SU-DHL-6 (cell line): ENCODE measurements at regions not wholly inside any gene's neighbourhood (a gene's known extent, or its start where the extent isn't known, plus 50 kb on each side); places are given as distances from the start of the nearest gene placed in this dataset.

Source experiments
- H2AFZ ChIP-seq: fragments of 200-600 bp; sonication (generic); 2 replicates; pipeline ENCODE4 v1.6.1; 2014; ENCODE audit warnings: low read depth, mild to moderate bottlenecking, moderate library complexity, mixed read lengths, antibody characterized with exemption, low read length; ENCODE audit not compliant: severe bottlenecking
- H3F3A ChIP-seq: fragments of 200-600 bp; shearing (Covaris generic); 2 replicates; pipeline ENCODE4 v1.6.0; 2016; ENCODE audit warnings: antibody characterized with exemption, mild to moderate bottlenecking; ENCODE audit not compliant: insufficient read depth
- H3K27ac ChIP-seq: fragments of 200-600 bp; sonication (generic); 2 replicates; pipeline ENCODE4 v1.5.1; 2016; ENCODE audit warnings: low read depth, mild to moderate bottlenecking, low read length, moderate library complexity, mixed read lengths
- H3K27me3 ChIP-seq: fragments of 200-600 bp; sonication (generic), shearing (Covaris generic); 2 replicates; pipeline ENCODE4 v1.6.0; 2014; ENCODE audit warnings: mild to moderate bottlenecking, low read length
- H3K36me3 ChIP-seq: fragments of 200-600 bp; sonication (generic); 2 replicates; pipeline ENCODE4 v1.6.1; 2014; ENCODE audit warnings: mild to moderate bottlenecking, low read length, mixed read lengths
- H3K4me2 ChIP-seq: fragments of 300-600, 200-600 bp; shearing (Covaris generic), sonication (generic); 2 replicates; pipeline ENCODE4 v1.6.0; 2014; ENCODE audit warnings: low read length, low read depth, mild to moderate bottlenecking; ENCODE audit not compliant: poor library complexity, severe bottlenecking
- H3K4me3 ChIP-seq: fragments of 200-600 bp; sonication (generic); 2 replicates; pipeline ENCODE4 v1.5.1; 2014; ENCODE audit warnings: antibody characterized with exemption, low read length, mild to moderate bottlenecking, mixed read lengths; ENCODE audit not compliant: insufficient read depth, poor library complexity, severe bottlenecking
- H3K79me2 ChIP-seq: fragments of 200-600 bp; sonication (generic); 2 replicates; pipeline ENCODE4 v1.6.1; 2014; ENCODE audit warnings: mild to moderate bottlenecking, low read length, moderate library complexity; ENCODE audit not compliant: insufficient read depth
- H3K9ac ChIP-seq: fragments of 200-600 bp; sonication (generic); 2 replicates; pipeline ENCODE4 v1.7.0; 2014; ENCODE audit warnings: mild to moderate bottlenecking, low read length
- H3K9me2 ChIP-seq: fragments of 200-600 bp; sonication (generic); replicated peaks from 2 replicates; pipeline ENCODE4 v1.6.1; 2014; ENCODE audit warnings: low read length; ENCODE audit not compliant: insufficient read depth
- H3K9me3 ChIP-seq: fragments of 200-600 bp; sonication (generic); 2 replicates; pipeline ENCODE4 v1.6.1; 2014; ENCODE audit warnings: low read length, mixed read lengths; ENCODE audit not compliant: insufficient read depth
- H4K20me1 ChIP-seq: fragments of 200-600 bp; sonication (generic); 2 replicates; pipeline ENCODE4 v1.6.1; 2014; ENCODE audit warnings: low read depth, mild to moderate bottlenecking, antibody characterized with exemption, low read length, moderate library complexity, mixed read lengths
- CTCF ChIP-seq: fragments of 200-600 bp; sonication (generic); IDR thresholded peaks from one replicate; pipeline ENCODE4 v1.5.1; 2017; ENCODE audit warnings: antibody characterized with exemption, mild to moderate bottlenecking, low read length, moderate library complexity; ENCODE audit not compliant: insufficient read depth, poor library complexity, severe bottlenecking
- EZH2phosphoT487 ChIP-seq: fragments of 200-600 bp; sonication (generic), shearing (Covaris generic); conservative IDR thresholded peaks from 2 replicates; pipeline ENCODE4 v1.6.1; 2018; ENCODE audit warnings: mild to moderate bottlenecking, antibody characterized with exemption, low read length, moderate library complexity, mixed read lengths

DNA sequence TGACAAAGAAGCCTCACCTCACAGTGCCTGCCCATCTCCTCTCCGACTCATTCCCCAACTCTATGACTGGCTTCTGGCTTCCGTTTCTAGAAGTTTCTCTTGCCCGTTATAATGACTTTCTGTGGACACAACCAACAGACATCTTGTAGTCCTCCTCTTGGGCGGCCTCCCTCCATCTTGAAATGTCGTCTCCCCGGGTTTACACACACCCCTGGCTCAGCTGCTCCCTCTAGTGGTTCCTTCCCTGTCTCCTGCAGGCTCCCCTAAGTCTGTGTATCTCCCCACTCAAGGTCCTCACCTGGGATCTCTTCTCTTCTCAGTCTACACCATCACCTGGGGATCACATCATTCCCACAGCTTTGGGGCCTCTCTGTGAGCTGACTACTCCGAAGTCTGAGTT lies 123.4 kb upstream of the NEBL start:
- H3K36me3 ChIP-seq, result no peaks in the 10 kb centered on the region
- H2AFZ ChIP-seq, result no peak overlapping the region
- no peaks in the 10 kb centered on the region for H3F3A ChIP-seq
- no peaks in the 10 kb centered on the region for H3K9me2 ChIP-seq
- no peaks in the 10 kb centered on the region for H3K79me2 ChIP-seq
- H3K27ac ChIP-seq, result no peak overlapping the region
- no peak overlapping the region for H3K9ac ChIP-seq
- no peak overlapping the region for H3K4me3 ChIP-seq
- no peaks in the 10 kb centered on the region for H3K27me3 ChIP-seq
- TF ChIP-seq CTCF, result peak; percentile 61
- TF ChIP-seq EZH2phosphoT487, result no peak
- no peaks in the 10 kb centered on the region for H4K20me1 ChIP-seq
- H3K9me3 ChIP-seq, result no peaks in the 10 kb centered on the region
- no peak overlapping the region for H3K4me2 ChIP-seq

DNA sequence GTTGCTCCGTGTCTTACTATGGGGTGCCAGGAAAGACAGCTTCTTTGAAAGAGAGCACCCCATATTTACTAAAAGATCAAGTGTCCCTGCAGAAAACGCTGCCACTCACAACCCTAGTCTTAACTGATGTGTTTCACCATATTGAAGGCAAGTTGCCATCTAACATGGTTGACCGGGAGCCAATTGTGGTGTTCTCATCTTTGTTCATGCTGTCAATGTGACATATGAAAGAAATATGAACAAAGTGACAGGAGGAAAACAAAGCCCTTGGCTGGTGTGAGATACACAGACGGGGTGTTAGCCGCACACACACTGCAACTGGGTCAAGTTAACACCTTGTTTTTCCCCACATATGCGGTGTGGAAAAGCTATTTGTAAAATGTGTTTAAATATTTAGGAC lies 122.3 kb upstream of the NEBL start:
- no peak overlapping the region for H3K4me2 ChIP-seq
- no peak overlapping the region for H3K27ac ChIP-seq
- H3F3A ChIP-seq, result no peaks in the 10 kb centered on the region
- no peaks in the 10 kb centered on the region for H3K27me3 ChIP-seq
- no peak overlapping the region for H3K9ac ChIP-seq
- TF ChIP-seq CTCF, result no peak
- TF ChIP-seq EZH2phosphoT487, result no peak
- H3K4me3 ChIP-seq, result no peak overlapping the region
- no peaks in the 10 kb centered on the region for H4K20me1 ChIP-seq
- H3K36me3 ChIP-seq, result no peaks in the 10 kb centered on the region
- no peaks in the 10 kb centered on the region for H3K9me2 ChIP-seq
- H2AFZ ChIP-seq, result no peak overlapping the region
- no peaks in the 10 kb centered on the region for H3K9me3 ChIP-seq
- H3K79me2 ChIP-seq, result no peaks in the 10 kb centered on the region

DNA sequence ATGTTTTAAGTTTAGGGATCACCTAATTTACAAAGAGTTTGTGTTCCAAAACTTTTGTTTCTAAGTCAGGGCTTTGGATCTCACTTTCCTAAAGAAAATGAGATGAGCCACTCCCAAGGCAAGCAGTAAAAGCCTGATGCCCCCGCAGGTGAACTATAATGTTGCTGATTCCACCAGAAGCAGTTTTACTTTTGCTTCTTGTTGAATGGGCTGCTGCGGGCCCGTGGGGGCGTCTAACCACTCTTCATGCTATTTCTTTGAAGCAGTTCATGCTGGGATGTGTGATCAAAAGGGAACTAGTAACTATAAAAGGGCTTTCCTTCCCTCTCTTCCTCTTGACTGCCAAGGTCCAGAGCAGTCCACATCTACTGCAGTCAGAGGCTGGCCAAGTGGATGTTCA lies 118.7 kb upstream of the NEBL start:
- no peak overlapping the region for H3K4me2 ChIP-seq
- no peak overlapping the region for H3K27ac ChIP-seq
- H4K20me1 ChIP-seq, result no peaks in the 10 kb centered on the region
- H3K9ac ChIP-seq, result no peak overlapping the region
- no peaks in the 10 kb centered on the region for H3K79me2 ChIP-seq
- no peaks in the 10 kb centered on the region for H3K9me3 ChIP-seq
- H3F3A ChIP-seq, result no peaks in the 10 kb centered on the region
- no peak overlapping the region for H3K4me3 ChIP-seq
- H3K27me3 ChIP-seq, result no peaks in the 10 kb centered on the region
- H3K9me2 ChIP-seq, result no peaks in the 10 kb centered on the region
- TF ChIP-seq CTCF (no peak), EZH2phosphoT487 (no peak)
- no peaks in the 10 kb centered on the region for H3K36me3 ChIP-seq
- no peak overlapping the region for H2AFZ ChIP-seq

GRCh38 chr10:21014141-21014540 lies 117.0 kb upstream of the NEBL start:
- no peaks in the 10 kb centered on the region for H3K36me3 ChIP-seq
- TF ChIP-seq EZH2phosphoT487 (no peak), CTCF (no peak)
- no peaks in the 10 kb centered on the region for H3K27me3 ChIP-seq
- H2AFZ ChIP-seq, result no peak overlapping the region
- H3K9me3 ChIP-seq, result no peaks in the 10 kb centered on the region
- H3K4me3 ChIP-seq, result no peak overlapping the region
- no peaks in the 10 kb centered on the region; the same call in 1 of the 2 replicates for H3K9me2 ChIP-seq
- no peaks in the 10 kb centered on the region for H3F3A ChIP-seq
- H3K79me2 ChIP-seq, result no peaks in the 10 kb centered on the region
- H3K27ac ChIP-seq, result no peak overlapping the region
- H4K20me1 ChIP-seq, result no peaks in the 10 kb centered on the region
- no peak overlapping the region for H3K4me2 ChIP-seq
- no peak overlapping the region for H3K9ac ChIP-seq
